ENCODE measurements at regions not wholly inside any gene's neighbourhood (a gene's known extent, or its start where the extent isn't known, plus 50 kb on each side); places are given as distances from the start of the nearest gene placed in this dataset.

GRCh38 chr2:11011359-11011758 lies 99.6 kb downstream of the KCNF1 start (continued):
- TF ChIP-seq ZBTB33 (IDR thresholded peaks at IDR 0.05; ENCODE audit: borderline replicate concordance, low read depth): no peak

DNA sequence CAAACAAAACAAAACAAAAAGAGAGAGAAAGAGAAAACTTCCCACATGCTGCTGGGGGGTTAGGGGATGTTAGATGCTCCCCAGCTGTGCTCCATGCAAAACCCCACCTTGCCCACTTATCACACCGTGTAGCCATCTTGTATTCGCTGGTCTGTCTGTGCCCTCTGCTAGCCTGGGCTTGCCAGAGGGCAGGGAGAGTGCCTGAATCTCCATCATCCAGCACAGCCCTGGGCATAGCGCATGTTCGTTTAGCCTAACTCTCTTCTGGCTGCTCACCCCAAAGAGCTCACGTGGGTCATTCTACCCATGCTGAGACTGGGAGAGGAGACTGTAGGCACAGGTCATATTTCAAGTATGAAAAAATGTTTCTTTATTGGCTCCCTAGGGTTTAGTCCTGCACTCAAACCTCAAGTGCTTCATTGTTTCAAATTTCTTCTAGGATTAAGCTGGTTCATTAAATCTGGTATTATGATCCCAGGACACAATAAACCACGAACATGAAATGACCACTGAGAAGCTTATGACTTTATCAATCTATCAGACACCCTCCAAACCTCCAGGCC lies 100.5 kb downstream of the KCNF1 start:
- H3K36me3 ChIP-seq (replicated peaks in 1 of 2; ENCODE audit: control insufficient read depth in 1 of 2, insufficient read depth in 2 of 2, low read length in 1 of 2): no peaks in the 10 kb centered on the region
- WGBS (ENCODE audit: low lambda C conversion rate): 29% methylated on average over 6 of the region's 6 CpGs
- no peak overlapping the region for H3K27ac ChIP-seq (ENCODE audit: low read depth in 2 of 2, low read length in 1 of 2)
- no peak overlapping the region for H3K4me3 ChIP-seq (ENCODE audit: low read depth in 2 of 2, low read length in 1 of 2)
- no peak overlapping the region for H2AFZ ChIP-seq (ENCODE audit: low read depth)
- peaks cover 28% of the 10 kb centered on the region; the same call in 1 of the 2 replicates for H3K27me3 ChIP-seq (ENCODE audit: insufficient read depth)
- H3K9me2 ChIP-seq: no peaks in the 10 kb centered on the region
- ChIA-PET POLR2A (no interaction called here), CTCF (interaction anchor here (1.2 kb wide), 1 partner anchor 180 kb away, joined by 3 read pairs; no protein-coding TSS in a partner anchor)
- H4K20me1 ChIP-seq (ENCODE audit: insufficient read depth): no peaks in the 10 kb centered on the region
- peaks cover 0 to 3% of the 10 kb centered on the region in 2 experiments; a peak in 1 of 4 replicates for H3K4me1 ChIP-seq (ENCODE audit: control insufficient read depth in 1 of 2, insufficient read depth in 2 of 2, low read depth in 1 of 2, low read length in 1 of 2)
- no peaks in the 10 kb centered on the region for H3K9me3 ChIP-seq
- H3K4me2 ChIP-seq: no peak overlapping the region
- TF ChIP-seq EP300 (IDR thresholded peaks at IDR 0.05; ENCODE audit: borderline replicate concordance in 1 of 2, low read depth in 1 of 2, low read length in 1 of 2) (no peak), TAF1 (IDR thresholded peaks at IDR 0.05; ENCODE audit: borderline replicate concordance, low read depth, low read length) (no peak), SMC3 (IDR thresholded peaks at IDR 0.05; ENCODE audit: low read depth, low read length) (no peak)
- no peak for DNase-seq
- no peak overlapping the region for H3K9ac ChIP-seq
- no peaks in the 10 kb centered on the region for H3F3A ChIP-seq (replicated peaks; ENCODE audit: insufficient read depth)
- H3K79me2 ChIP-seq (ENCODE audit: insufficient read depth): no peaks in the 10 kb centered on the region

DNA sequence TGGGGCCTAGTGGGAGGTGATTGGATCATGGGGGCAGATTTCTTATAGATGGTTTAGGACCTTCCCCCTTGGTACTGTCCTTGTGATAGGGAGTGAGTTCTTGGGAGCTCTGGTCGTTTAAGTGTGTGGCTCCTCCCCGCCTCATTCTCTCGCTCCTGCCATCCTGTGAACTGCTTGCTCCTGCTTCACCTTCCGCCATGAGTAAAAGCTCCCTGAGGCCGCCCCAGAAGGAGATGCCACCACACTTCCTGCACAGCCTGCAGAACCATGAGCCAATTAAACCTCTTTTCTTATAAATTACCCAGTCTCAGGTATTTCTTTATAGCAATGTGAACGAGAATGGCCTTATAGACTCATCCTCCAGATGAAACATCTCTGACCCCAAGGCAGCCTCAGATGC lies 101.5 kb downstream of the KCNF1 start:
- CTCF ChIA-PET: no interaction called here
- Histone ChIP-seq H3K4me3 (ENCODE audit: low read depth in 2 of 2, low read length in 1 of 2) (no peak overlapping the region), H3K4me2 (no peak overlapping the region), H4K20me1 (ENCODE audit: insufficient read depth) (no peaks in the 10 kb centered on the region), H3K9me2 (no peaks in the 10 kb centered on the region), H3K79me2 (ENCODE audit: insufficient read depth) (no peaks in the 10 kb centered on the region), H3K27me3 (ENCODE audit: insufficient read depth) (peaks cover 38% of the 10 kb centered on the region; the same call in 1 of the 2 replicates), H3K4me1 (ENCODE audit: control insufficient read depth in 1 of 2, insufficient read depth in 2 of 2, low read depth in 1 of 2, low read length in 1 of 2) (no peaks in the 10 kb centered on the region), H3K27ac (ENCODE audit: low read depth in 2 of 2, low read length in 1 of 2) (no peak overlapping the region), H2AFZ (ENCODE audit: low read depth) (no peak overlapping the region), H3K9ac (no peak overlapping the region), H3K36me3 (replicated peaks in 1 of 2; ENCODE audit: control insufficient read depth in 1 of 2, insufficient read depth in 2 of 2, low read length in 1 of 2) (no peaks in the 10 kb centered on the region), H3F3A (replicated peaks; ENCODE audit: insufficient read depth) (no peaks in the 10 kb centered on the region), H3K9me3 (no peaks in the 10 kb centered on the region)
- POLR2A ChIA-PET: no interaction called here
- 42% methylated on average over 6 of the region's 6 CpGs for WGBS (ENCODE audit: low lambda C conversion rate)
- no peak for TF ChIP-seq GABPA (IDR thresholded peaks at IDR 0.05; ENCODE audit: low read depth)
- no peak for TF ChIP-seq EZH2phosphoT487 (IDR thresholded peaks at IDR 0.05; ENCODE audit: borderline replicate concordance, low read depth)
- TF ChIP-seq FOSL2 (IDR thresholded peaks at IDR 0.05; ENCODE audit: borderline replicate concordance, low read depth): no peak
- no peak for TF ChIP-seq RFX5 (IDR thresholded peaks at IDR 0.05; ENCODE audit: low read length)
- no peak for TF ChIP-seq YY1 (IDR thresholded peaks at IDR 0.05; ENCODE audit: low read depth)
- TF ChIP-seq PBX3 (IDR thresholded peaks at IDR 0.05): no peak
- TF ChIP-seq FOXM1 (IDR thresholded peaks at IDR 0.05; ENCODE audit: low read depth): no peak
- no peak for TF ChIP-seq IRF3 (IDR thresholded peaks at IDR 0.05; ENCODE audit: low read depth, low read length)
- no peak for TF ChIP-seq CTCF (IDR thresholded peaks at IDR 0.05)
- TF ChIP-seq MXI1 (IDR thresholded peaks at IDR 0.05; ENCODE audit: low read depth, low read length): no peak
- TF ChIP-seq JUND (IDR thresholded peaks at IDR 0.05): no peak
- no peak for TF ChIP-seq RXRA (IDR thresholded peaks at IDR 0.05; ENCODE audit: borderline replicate concordance, low read depth)
- no peak for TF ChIP-seq TEAD4 (IDR thresholded peaks at IDR 0.05; ENCODE audit: borderline replicate concordance, insufficient read depth)
- TF ChIP-seq SIN3A (IDR thresholded peaks at IDR 0.05; ENCODE audit: borderline replicate concordance, low read depth, low read length): no peak
- no peak for TF ChIP-seq NFIC (IDR thresholded peaks at IDR 0.05; ENCODE audit: borderline replicate concordance)
- TF ChIP-seq SMC3 (IDR thresholded peaks at IDR 0.05; ENCODE audit: low read depth, low read length): no peak
- no peak for TF ChIP-seq MEF2A (IDR thresholded peaks at IDR 0.05; ENCODE audit: borderline replicate concordance, low read depth)
- TF ChIP-seq CHD2 (IDR thresholded peaks at IDR 0.05; ENCODE audit: low read length, partially characterized antibody): no peak
- DNase-seq: no peak

Data from SK-N-SH (cell line).